ENCODE measurements at regions not wholly inside any gene's neighbourhood (a gene's known extent, or its start where the extent isn't known, plus 50 kb on each side); places are given as distances from the start of the nearest gene placed in this dataset.

DNA sequence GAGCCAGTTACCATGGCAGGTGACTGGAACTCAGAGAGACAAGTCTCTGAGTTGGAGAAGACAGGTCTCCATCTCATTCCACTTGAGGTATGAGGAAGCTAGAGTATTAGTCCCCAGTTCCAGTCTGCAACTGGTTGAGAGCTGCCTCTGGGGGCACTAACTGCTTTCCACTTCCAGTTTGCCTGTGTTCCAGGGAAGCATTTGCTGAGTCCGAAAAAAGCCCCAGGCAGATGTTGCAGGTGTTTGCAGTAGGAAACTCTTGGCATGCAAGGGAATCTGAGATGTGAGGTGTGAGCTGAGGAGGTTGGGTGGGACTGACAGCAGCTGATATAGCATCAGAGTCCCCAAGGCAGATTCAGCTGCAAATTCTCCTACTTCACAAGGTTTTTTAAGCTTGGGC, 272.2 kb upstream of the CASK start (continued):
- no peak for TF ChIP-seq ZNF121 (CRISPR knock-in tag; IDR thresholded peaks at IDR 0.05)
- no peak for TF ChIP-seq GRHL2 (CRISPR knock-in tag; IDR thresholded peaks at IDR 0.05; ENCODE audit: insufficient replicate concordance, severe bottlenecking)
- no peak for TF ChIP-seq FOXP4 (CRISPR knock-in tag; IDR thresholded peaks at IDR 0.05)
- no peak for TF ChIP-seq EMX1 (CRISPR knock-in tag; IDR thresholded peaks at IDR 0.05)

DNA sequence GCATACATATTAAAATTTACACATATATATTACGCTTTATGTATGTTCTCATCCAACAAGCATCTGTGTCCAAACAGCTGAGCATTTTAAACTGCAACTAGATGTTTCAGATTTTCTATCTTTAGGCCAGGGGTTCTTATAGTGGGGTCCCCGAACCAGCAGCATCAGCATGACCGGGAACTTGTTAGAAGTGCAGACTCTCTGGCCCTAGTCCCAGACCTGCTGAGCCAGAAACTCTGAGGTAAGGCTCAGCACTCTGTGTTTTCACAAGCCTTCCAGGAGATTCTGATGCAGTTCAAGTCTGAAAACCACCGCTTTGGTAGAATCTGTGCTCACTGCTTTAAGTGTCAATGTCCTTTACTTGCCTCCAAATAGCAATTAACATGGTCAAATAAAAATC, 266.2 kb upstream of the CASK start:
- Mint-ChIP-seq H3K9me3 (peaks cover 15% of the 10 kb centered on the region), H3K36me3 (no peaks in the 10 kb centered on the region), H3K27me3 (ENCODE audit: low read depth) (no peaks in the 10 kb centered on the region; the same call in 1 of the 2 replicates), H3K4me1 (peaks cover 16% of the 10 kb centered on the region), H3K27ac (no peak overlapping the region), H3K4me3 (no peak overlapping the region)
- ATAC-seq (no peak), DNase-seq (ENCODE audit: low spot score) (no peak)
- no peak for TF ChIP-seq TEAD1 (CRISPR knock-in tag; IDR thresholded peaks at IDR 0.05)
- no peak for TF ChIP-seq NFATC4 (CRISPR knock-in tag; IDR thresholded peaks at IDR 0.05)
- no peak for TF ChIP-seq NR1H2 (CRISPR knock-in tag; IDR thresholded peaks at IDR 0.05)
- TF ChIP-seq ZNF219 (CRISPR knock-in tag; IDR thresholded peaks at IDR 0.05; ENCODE audit: borderline replicate concordance), result no peak
- TF ChIP-seq SP1 (CRISPR knock-in tag; conservative IDR thresholded peaks at IDR 0.05), result no peak
- no peak for TF ChIP-seq FOXJ3 (CRISPR knock-in tag; IDR thresholded peaks at IDR 0.05; ENCODE audit: borderline replicate concordance)
- TF ChIP-seq CREM (CRISPR knock-in tag; IDR thresholded peaks at IDR 0.05), result no peak
- no peak for TF ChIP-seq GTF2I (CRISPR knock-in tag; conservative IDR thresholded peaks at IDR 0.05)
- TF ChIP-seq IRF2 (CRISPR knock-in tag; IDR thresholded peaks at IDR 0.05; ENCODE audit: borderline replicate concordance, low read depth), result no peak
- TF ChIP-seq, protein P1, sequence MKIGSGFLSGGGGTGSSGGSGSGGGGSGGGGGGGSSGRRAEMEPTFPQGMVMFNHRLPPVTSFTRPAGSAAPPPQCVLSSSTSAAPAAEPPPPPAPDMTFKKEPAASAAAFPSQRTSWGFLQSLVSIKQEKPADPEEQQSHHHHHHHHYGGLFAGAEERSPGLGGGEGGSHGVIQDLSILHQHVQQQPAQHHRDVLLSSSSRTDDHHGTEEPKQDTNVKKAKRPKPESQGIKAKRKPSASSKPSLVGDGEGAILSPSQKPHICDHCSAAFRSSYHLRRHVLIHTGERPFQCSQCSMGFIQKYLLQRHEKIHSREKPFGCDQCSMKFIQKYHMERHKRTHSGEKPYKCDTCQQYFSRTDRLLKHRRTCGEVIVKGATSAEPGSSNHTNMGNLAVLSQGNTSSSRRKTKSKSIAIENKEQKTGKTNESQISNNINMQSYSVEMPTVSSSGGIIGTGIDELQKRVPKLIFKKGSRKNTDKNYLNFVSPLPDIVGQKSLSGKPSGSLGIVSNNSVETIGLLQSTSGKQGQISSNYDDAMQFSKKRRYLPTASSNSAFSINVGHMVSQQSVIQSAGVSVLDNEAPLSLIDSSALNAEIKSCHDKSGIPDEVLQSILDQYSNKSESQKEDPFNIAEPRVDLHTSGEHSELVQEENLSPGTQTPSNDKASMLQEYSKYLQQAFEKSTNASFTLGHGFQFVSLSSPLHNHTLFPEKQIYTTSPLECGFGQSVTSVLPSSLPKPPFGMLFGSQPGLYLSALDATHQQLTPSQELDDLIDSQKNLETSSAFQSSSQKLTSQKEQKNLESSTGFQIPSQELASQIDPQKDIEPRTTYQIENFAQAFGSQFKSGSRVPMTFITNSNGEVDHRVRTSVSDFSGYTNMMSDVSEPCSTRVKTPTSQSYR (CRISPR knock-in tag; IDR thresholded peaks at IDR 0.05), result no peak
- TF ChIP-seq ZBTB43 (CRISPR knock-in tag; IDR thresholded peaks at IDR 0.05), result no peak
- no peak for TF ChIP-seq ZNF138 (CRISPR knock-in tag; conservative IDR thresholded peaks at IDR 0.05)
- no peak for TF ChIP-seq OVOL2 (CRISPR knock-in tag; IDR thresholded peaks at IDR 0.05; ENCODE audit: borderline replicate concordance)
- TF ChIP-seq, protein P2, sequence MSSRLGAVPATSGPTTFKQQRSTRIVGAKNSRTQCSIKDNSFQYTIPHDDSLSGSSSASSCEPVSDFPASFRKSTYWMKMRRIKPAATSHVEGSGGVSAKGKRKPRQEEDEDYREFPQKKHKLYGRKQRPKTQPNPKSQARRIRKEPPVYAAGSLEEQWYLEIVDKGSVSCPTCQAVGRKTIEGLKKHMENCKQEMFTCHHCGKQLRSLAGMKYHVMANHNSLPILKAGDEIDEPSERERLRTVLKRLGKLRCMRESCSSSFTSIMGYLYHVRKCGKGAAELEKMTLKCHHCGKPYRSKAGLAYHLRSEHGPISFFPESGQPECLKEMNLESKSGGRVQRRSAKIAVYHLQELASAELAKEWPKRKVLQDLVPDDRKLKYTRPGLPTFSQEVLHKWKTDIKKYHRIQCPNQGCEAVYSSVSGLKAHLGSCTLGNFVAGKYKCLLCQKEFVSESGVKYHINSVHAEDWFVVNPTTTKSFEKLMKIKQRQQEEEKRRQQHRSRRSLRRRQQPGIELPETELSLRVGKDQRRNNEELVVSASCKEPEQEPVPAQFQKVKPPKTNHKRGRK (CRISPR knock-in tag; IDR thresholded peaks at IDR 0.05; ENCODE audit: borderline replicate concordance), result no peak
- CTCF ChIA-PET, result no interaction called here
- POLR2A ChIA-PET, result no interaction called here

GRCh38 chrX:42188730-42189129, 265.4 kb upstream of the CASK start:
- no peak overlapping the region for H3K27ac Mint-ChIP-seq
- CTCF ChIA-PET, result no interaction called here
- TF ChIP-seq NFE2L1 (CRISPR knock-in tag; IDR thresholded peaks at IDR 0.05) (no peak), SMAD4 (CRISPR knock-in tag; IDR thresholded peaks at IDR 0.05) (no peak), CREB1 (CRISPR knock-in tag; IDR thresholded peaks at IDR 0.05) (no peak), ZNF423 (CRISPR knock-in tag; IDR thresholded peaks at IDR 0.05) (no peak), GTF2I (CRISPR knock-in tag; conservative IDR thresholded peaks at IDR 0.05) (no peak)
- TF ChIP-seq, protein P1 (CRISPR knock-in tag; IDR thresholded peaks at IDR 0.05), result no peak

More at GRCh38 chrX:42188730-42189129, 265.4 kb upstream of the CASK start:
- Mint-ChIP-seq H3K4me3 (no peak overlapping the region), H3K36me3 (no peaks in the 10 kb centered on the region), H3K27me3 (ENCODE audit: low read depth) (no peaks in the 10 kb centered on the region; the same call in 1 of the 2 replicates), H3K4me1 (peaks cover 16% of the 10 kb centered on the region), H3K9me3 (peaks cover 15% of the 10 kb centered on the region)
- no peak for DNase-seq (ENCODE audit: low spot score)
- POLR2A ChIA-PET, result no interaction called here
- ATAC-seq, result no peak
